ENCODE measurements at regions not wholly inside any gene's neighbourhood (a gene's known extent, or its start where the extent isn't known, plus 50 kb on each side); places are given as distances from the start of the nearest gene placed in this dataset.

DNA sequence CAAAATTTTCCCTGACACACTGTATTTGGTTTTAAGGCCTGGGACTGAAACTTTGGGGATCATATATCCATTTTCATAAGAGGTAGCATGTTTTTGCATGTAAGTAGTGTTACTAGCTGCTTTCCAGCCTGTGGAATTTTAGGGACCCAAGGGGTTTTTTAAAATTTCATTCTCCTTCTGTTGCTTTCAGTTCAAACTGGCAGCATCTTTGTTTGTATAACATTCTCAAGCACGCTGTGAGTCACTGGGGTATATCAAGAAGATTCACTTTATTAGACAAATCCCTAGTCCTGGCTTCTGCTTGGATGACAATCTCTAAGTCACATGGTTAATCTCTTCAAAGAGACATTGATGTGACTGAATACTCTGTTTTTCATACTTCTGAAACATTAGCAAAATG is 479.0 kb downstream of the CYLC2 start:
- H3K79me2 ChIP-seq (ENCODE audit: control insufficient read depth, insufficient read depth, low read length) = no peaks in the 10 kb centered on the region
- DNase-seq (ENCODE audit: low read depth, low spot score) (no peak), FAIRE-seq (no peak)
- H3K9ac ChIP-seq (replicated peaks; ENCODE audit: extremely low read depth, insufficient read depth, low read length) = no peak overlapping the region
- CTCF ChIA-PET = no interaction called here
- H3K9me3 ChIP-seq (replicated peaks; ENCODE audit: control insufficient read depth, insufficient read depth, low read length) = peaks cover 6% of the 10 kb centered on the region
- no peak overlapping the region for H3K4me2 ChIP-seq (ENCODE audit: insufficient read depth, low read length)
- H3K27me3 ChIP-seq (ENCODE audit: control insufficient read depth in 2 of 2, insufficient read depth in 2 of 2, low read length in 2 of 2) = no peaks in the 10 kb centered on the region
- intact Hi-C loops (cut with micrococcal nuclease) (no loop called here), dilution Hi-C loops (cut with MboI; ENCODE audit: extremely low pct_ligation_motif_present, low sequenced_read_pairs) (no loop called here)
- no peak overlapping the region for H3K27ac ChIP-seq (ENCODE audit: insufficient read depth, low read depth, low read length)
- H3K9me1 ChIP-seq (replicated peaks; ENCODE audit: control insufficient read depth, extremely low read depth, insufficient read depth, low read length) = no peaks in the 10 kb centered on the region
- H3K4me1 ChIP-seq (ENCODE audit: control insufficient read depth, extremely low read depth, insufficient read depth, low read length) = no peaks in the 10 kb centered on the region
- TF ChIP-seq MYC (IDR thresholded peaks at IDR 0.05; ENCODE audit: low read depth, low read length) = no peak
- no peak for TF ChIP-seq JUN (IDR thresholded peaks at IDR 0.05; ENCODE audit: borderline replicate concordance, insufficient read depth, insufficient read length, low read depth)
- TF ChIP-seq, protein P1, sequence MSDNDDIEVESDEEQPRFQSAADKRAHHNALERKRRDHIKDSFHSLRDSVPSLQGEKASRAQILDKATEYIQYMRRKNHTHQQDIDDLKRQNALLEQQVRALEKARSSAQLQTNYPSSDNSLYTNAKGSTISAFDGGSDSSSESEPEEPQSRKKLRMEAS (IDR thresholded peaks at IDR 0.05; ENCODE audit: insufficient read depth, insufficient read length) = no peak
- TF ChIP-seq GATA2 (IDR thresholded peaks at IDR 0.05; ENCODE audit: insufficient read depth, insufficient read length, low read depth, low read length) = no peak
- TF ChIP-seq, protein P2, sequence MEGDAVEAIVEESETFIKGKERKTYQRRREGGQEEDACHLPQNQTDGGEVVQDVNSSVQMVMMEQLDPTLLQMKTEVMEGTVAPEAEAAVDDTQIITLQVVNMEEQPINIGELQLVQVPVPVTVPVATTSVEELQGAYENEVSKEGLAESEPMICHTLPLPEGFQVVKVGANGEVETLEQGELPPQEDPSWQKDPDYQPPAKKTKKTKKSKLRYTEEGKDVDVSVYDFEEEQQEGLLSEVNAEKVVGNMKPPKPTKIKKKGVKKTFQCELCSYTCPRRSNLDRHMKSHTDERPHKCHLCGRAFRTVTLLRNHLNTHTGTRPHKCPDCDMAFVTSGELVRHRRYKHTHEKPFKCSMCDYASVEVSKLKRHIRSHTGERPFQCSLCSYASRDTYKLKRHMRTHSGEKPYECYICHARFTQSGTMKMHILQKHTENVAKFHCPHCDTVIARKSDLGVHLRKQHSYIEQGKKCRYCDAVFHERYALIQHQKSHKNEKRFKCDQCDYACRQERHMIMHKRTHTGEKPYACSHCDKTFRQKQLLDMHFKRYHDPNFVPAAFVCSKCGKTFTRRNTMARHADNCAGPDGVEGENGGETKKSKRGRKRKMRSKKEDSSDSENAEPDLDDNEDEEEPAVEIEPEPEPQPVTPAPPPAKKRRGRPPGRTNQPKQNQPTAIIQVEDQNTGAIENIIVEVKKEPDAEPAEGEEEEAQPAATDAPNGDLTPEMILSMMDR (IDR thresholded peaks at IDR 0.05; ENCODE audit: extremely low read depth in 1 of 2, insufficient read depth in 1 of 2, low read depth in 1 of 2, low read length in 2 of 2) = no peak
- no peak for TF ChIP-seq EZH2 (IDR thresholded peaks at IDR 0.05; ENCODE audit: borderline replicate concordance, low read depth, low read length, severe bottlenecking)
- POLR2A ChIA-PET = no interaction called here
- no TSS peak for BruUV-seq (replicated peaks)
- no peak overlapping the region for H2AFZ ChIP-seq (ENCODE audit: low read depth, low read length)
- no peak overlapping the region for H3K4me3 ChIP-seq (replicated peaks in 1 of 3; ENCODE audit: insufficient read depth in 1 of 3, low read depth in 1 of 3, low read length in 3 of 3)
- no peaks in the 10 kb centered on the region for H4K20me1 ChIP-seq (replicated peaks; ENCODE audit: control insufficient read depth, extremely low read depth, insufficient read depth, low read length)
- no peaks in the 10 kb centered on the region for H3K36me3 ChIP-seq (ENCODE audit: control insufficient read depth in 2 of 2, extremely low read depth in 1 of 2, insufficient read depth in 2 of 2, low read length in 2 of 2)
